Transverse colon (tissue), 4 donors: ENCODE measurements at regions not wholly inside any gene's neighbourhood (a gene's known extent, or its start where the extent isn't known, plus 50 kb on each side); places are given as distances from the start of the nearest gene placed in this dataset.

Experiments used
- DNase-seq: peaks from one replicate; pipeline ENCODE4 v3.0.0-alpha.2; 2019
- H3K27ac ChIP-seq, 4 donors: fragments of 200-600 bp; sonication (generic); 2 replicates each; pipeline ENCODE4 v1.5.1; 2016 to 2018; ENCODE audit warnings: inconsistent platforms in 4 of 4
- H3K27me3 ChIP-seq: fragments of 200-600 bp; sonication (generic); 2 replicates; pipeline ENCODE4 v1.5.1; 2017; ENCODE audit warnings: inconsistent platforms
- H3K36me3 ChIP-seq, 4 donors: fragments of 200-600 bp; sonication (generic); 2 replicates each; pipeline ENCODE4 v1.5.1; 2017 to 2019; ENCODE audit warnings: inconsistent platforms in 4 of 4
- H3K4me1 ChIP-seq, 4 donors: fragments of 200-600 bp; sonication (generic); 2 replicates each; pipeline ENCODE4 v1.5.1; 2017 to 2020; ENCODE audit warnings: inconsistent platforms in 4 of 4
- H3K4me3 ChIP-seq, 4 donors: fragments of 200-600 bp; sonication (generic); 1 replicate in 1 of 4; 2 replicates in 3 of 4; pipeline versions ENCODE4 v1.5.1 to v1.6.1; 2017 to 2019; ENCODE audit warnings: inconsistent platforms in 4 of 4
- H3K9me3 ChIP-seq, 2 donors: fragments of 200-600 bp; sonication (generic); 2 replicates each; pipeline ENCODE4 v1.5.1; 2017 to 2019; ENCODE audit warnings: inconsistent platforms in 2 of 2
- CTCF ChIP-seq, 5 experiments: fragments of 200-600 bp in 3 of 5; fragments of 450-650 bp in 2 of 5; sonication (generic) in 3 of 5; IDR thresholded peaks; 1 replicate in 2 of 5; 2 replicates in 3 of 5; pipeline ENCODE4 v1.5.1; 2016 to 2017; ENCODE audit warnings: antibody characterized with exemption in 5 of 5, inconsistent platforms in 3 of 5, mild to moderate bottlenecking in 2 of 5, moderate library complexity in 1 of 5
- EP300 ChIP-seq: sonication (generic); formaldehyde crosslinking; IDR thresholded peaks from one replicate; pipeline ENCODE4 v1.6.1; 2017; ENCODE audit warnings: antibody characterized with exemption, low read depth
- POLR2A ChIP-seq: fragments of 450-650 bp; IDR thresholded peaks from one replicate; pipeline ENCODE4 v1.6.1; 2016; ENCODE audit warnings: antibody characterized with exemption, mild to moderate bottlenecking, moderate library complexity
- POLR2AphosphoS5 ChIP-seq, 3 donors: sonication (generic); formaldehyde crosslinking; IDR thresholded peaks; one replicate each; pipeline ENCODE4 v1.6.1; 2016; ENCODE audit warnings: antibody characterized with exemption in 3 of 3
- WGBS, 2 donors: methylation state at CpG; one replicate each; pipeline ENCODE4 v1.1.5; 2018; ENCODE audit warnings: low coverage in 1 of 2; 5-methylcytosine and 5-hydroxymethylcytosine counted together
- in situ Hi-C, 4 donors: fragments of 200-750 bp; cut with MboI; loops; one replicate each; pipeline versions ENCODE4 v1.15.0 to v1.15.1; 2017; ENCODE audit warnings: low sequenced_read_pairs in 3 of 4, low pct_ligation_motif_present in 1 of 4, low pct_unique_long_range_greater_than_20kb in 1 of 4
- intact Hi-C: fragments of 100-400 bp; cut with DNase I; formaldehyde crosslinking; loops from one replicate; pipeline ENCODE4 v1.15.1; 2023; ENCODE audit warnings: low total_unique reads

GRCh38 chr6:22078802-22079545 is 217.9 kb downstream of the PRL start:
- no peak for TF ChIP-seq POLR2AphosphoS5 (IDR thresholded peaks at IDR 0.05)
- no peak for TF ChIP-seq CTCF (IDR thresholded peaks at IDR 0.05)
- TF ChIP-seq EP300, result no peak
- TF ChIP-seq POLR2A, result no peak
- H3K27me3 ChIP-seq, result no peaks in the 10 kb centered on the region
- 89 to 93% methylated on average over 7 to 8 of the region's 8 CpGs for WGBS, 2 donors
- peaks cover 0 to 9% (median 4%) of the 10 kb centered on the region in 4 donors for H3K4me1 ChIP-seq
- H3K36me3 ChIP-seq, result no peaks in the 10 kb centered on the region
- no peak overlapping the region for H3K4me3 ChIP-seq
- in situ Hi-C loops (no loop called here), intact Hi-C loops (no loop called here)
- no peak overlapping the region for H3K27ac ChIP-seq
- no peak for DNase-seq
- H3K9me3 ChIP-seq, result no peaks in the 10 kb centered on the region

- H3K4me1 ChIP-seq, result peaks cover 0 to 9% (median 4%) of the 10 kb centered on the region in 4 donors
- WGBS, 2 donors, result 62 to 82% methylated on average over 5 of the region's 5 CpGs
- intact Hi-C loops, result no loop called here
- in situ Hi-C loops, result no loop called here
- no peak overlapping the region for H3K4me3 ChIP-seq
- no peak overlapping the region for H3K27ac ChIP-seq
- TF ChIP-seq EP300, result no peak
- no peak for TF ChIP-seq POLR2AphosphoS5 (IDR thresholded peaks at IDR 0.05)
- TF ChIP-seq POLR2A, result no peak
- TF ChIP-seq CTCF (IDR thresholded peaks at IDR 0.05), result no peak
- no peaks in the 10 kb centered on the region for H3K27me3 ChIP-seq
- H3K9me3 ChIP-seq, result no peaks in the 10 kb centered on the region
- DNase-seq, result no peak
- no peaks in the 10 kb centered on the region for H3K36me3 ChIP-seq
These were observed 217.1 kb downstream of the PRL start for GRCh38 chr6:22079783-22080182.

- Histone ChIP-seq H3K4me1 (peaks cover 0 to 9% (median 4%) of the 10 kb centered on the region in 4 donors), H3K4me3 (no peak overlapping the region), H3K27me3 (no peaks in the 10 kb centered on the region), H3K27ac (peak overlapping the region in 1 of 4 donors; percentile 8), H3K36me3 (no peaks in the 10 kb centered on the region), H3K9me3 (no peaks in the 10 kb centered on the region)
- in situ Hi-C loops (no loop called here), intact Hi-C loops (no loop called here)
- no peak for TF ChIP-seq POLR2AphosphoS5 (IDR thresholded peaks at IDR 0.05)
- no peak for TF ChIP-seq POLR2A
- TF ChIP-seq CTCF (IDR thresholded peaks at IDR 0.05), result no peak
- no peak for TF ChIP-seq EP300
- WGBS, 2 donors, result 80 to 100% methylated on average over 2 to 4 of the region's 4 CpGs
- DNase-seq, result no peak
These were observed 215.1 kb downstream of the PRL start for GRCh38 chr6:22081709-22082108.

- intact Hi-C loops, result no loop called here
- TF ChIP-seq CTCF (IDR thresholded peaks at IDR 0.05), result no peak
- TF ChIP-seq EP300, result no peak
- TF ChIP-seq POLR2A, result no peak
- no peak for TF ChIP-seq POLR2AphosphoS5 (IDR thresholded peaks at IDR 0.05)
- H3K4me1 ChIP-seq, result peaks cover 0 to 9% (median 4%) of the 10 kb centered on the region in 4 donors
- no peak overlapping the region for H3K4me3 ChIP-seq
- peak overlapping the region in 1 of 4 donors; percentile 8 for H3K27ac ChIP-seq
- DNase-seq, result no peak
- no peaks in the 10 kb centered on the region for H3K36me3 ChIP-seq
- in situ Hi-C loops, result no loop called here
- H3K27me3 ChIP-seq, result no peaks in the 10 kb centered on the region
- 51 to 66% methylated on average over 3 of the region's 3 CpGs for WGBS, 2 donors
- H3K9me3 ChIP-seq, result no peaks in the 10 kb centered on the region
These were observed 214.6 kb downstream of the PRL start for GRCh38 chr6:22082218-22082617.
